RPMI8226 (cell line): ENCODE measurements at regions not wholly inside any gene's neighbourhood (a gene's known extent, or its start where the extent isn't known, plus 50 kb on each side); places are given as distances from the start of the nearest gene placed in this dataset.
"Not testable (repeated sequence)": the region's sequence is repeated elsewhere in the genome, so short reads cannot be mapped to it uniquely, and the experiment has no call there.

Experiments used
- DNase-seq: peaks from one replicate; pipeline ENCODE4 v3.0.0-alpha.2; 2015

DNA sequence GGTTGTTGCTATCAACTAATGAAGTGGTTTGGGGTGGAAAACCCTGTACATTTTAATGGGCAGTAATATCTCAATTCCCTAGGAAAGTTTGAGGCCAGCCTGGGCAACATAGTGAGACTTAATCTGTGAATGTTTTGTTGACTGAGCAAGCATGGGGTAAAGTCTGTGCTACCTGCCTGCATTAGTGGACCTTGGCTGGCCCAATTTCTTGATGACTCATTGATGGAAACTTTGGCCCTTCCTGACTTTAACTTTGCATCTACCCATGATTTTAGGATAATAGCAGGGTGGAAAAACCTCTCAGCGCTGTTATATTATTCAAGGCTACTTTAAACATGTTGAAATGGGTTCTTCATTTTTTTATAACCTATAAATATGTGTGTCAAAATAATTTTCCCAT, 389.4 kb upstream of the RORB start:
- DNase-seq = no peak

DNA sequence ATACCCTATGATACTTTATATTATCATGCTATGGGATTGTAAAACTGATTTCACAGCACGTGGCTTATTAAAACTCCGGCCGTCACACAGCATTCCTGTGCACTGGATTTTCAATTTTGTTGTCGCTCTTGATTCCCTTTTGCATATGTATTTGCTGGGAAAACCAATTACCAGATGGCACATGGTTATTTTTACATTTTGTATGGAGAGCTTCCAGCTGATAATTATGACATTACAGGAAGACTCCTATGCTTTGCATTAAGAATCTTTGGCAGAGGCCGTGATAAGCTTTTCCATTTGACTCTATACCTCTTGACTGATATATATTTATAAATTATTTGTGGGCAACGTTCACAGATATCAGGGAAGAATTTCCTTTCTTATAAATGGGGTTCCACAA, 381.2 kb upstream of the RORB start:
- DNase-seq = no peak

GRCh38 chr9:74117151-74117550, 380.0 kb upstream of the RORB start:
- no peak for DNase-seq

GRCh38 chr9:74117731-74118130, 379.4 kb upstream of the RORB start:
- no peak for DNase-seq

DNA sequence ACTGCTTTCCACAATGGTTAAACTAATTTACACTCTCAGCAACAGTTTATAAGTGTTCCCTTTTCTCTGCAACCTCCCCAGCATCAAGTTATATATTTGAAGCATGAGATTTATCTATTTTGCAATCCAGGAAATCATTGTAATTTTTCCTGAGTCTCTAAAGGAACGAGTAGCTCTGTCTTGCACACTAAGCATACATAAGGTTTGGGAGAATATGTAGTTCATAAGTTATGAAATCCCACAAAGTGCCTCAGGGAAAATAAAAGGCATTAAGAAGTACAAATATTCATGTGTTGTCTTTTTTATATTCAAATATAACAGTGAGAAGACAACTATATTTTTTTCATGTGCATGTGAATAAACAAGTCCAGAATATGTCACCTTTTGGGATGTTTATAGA, 377.1 kb upstream of the RORB start:
- no peak for DNase-seq

DNA sequence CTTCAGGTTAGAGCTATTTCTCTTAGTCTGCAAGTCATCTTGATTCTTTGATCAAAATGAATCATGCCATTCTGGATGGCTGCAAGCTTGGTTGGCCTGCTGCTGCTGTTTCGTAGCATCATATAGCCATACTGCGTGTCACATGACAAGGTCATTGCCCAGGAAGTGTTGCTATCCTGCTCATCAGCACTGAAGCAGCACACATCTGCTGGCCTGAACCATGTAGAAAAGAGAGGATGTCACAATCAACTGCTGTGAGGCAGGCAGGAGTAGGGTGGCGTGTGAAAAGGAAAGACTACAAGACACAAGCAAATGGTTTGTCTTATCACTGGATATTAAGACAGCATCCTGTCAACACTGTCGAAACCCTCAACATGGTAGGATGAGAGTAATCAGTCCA, 376.7 kb upstream of the RORB start:
- no peak for DNase-seq

DNA sequence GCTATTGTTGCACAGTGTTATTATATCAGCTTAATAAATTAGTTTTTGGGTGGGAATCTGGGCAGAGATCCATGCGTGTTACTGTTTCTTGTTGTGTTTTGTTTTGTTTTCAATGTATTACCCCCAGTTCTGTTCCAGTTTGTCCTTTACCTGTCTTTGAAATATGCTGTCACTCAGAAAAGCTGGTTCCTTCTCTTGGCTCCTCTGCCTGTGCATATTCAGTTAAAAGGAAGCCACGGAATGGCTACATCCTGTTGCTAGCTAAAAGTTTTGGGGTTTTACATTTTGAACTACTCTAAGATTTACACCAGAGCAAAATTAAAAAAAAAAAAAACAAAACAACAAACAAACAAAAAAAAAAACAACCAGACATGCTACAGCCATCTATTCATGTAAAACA, 374.9 kb upstream of the RORB start:
- DNase-seq = no peak

DNA sequence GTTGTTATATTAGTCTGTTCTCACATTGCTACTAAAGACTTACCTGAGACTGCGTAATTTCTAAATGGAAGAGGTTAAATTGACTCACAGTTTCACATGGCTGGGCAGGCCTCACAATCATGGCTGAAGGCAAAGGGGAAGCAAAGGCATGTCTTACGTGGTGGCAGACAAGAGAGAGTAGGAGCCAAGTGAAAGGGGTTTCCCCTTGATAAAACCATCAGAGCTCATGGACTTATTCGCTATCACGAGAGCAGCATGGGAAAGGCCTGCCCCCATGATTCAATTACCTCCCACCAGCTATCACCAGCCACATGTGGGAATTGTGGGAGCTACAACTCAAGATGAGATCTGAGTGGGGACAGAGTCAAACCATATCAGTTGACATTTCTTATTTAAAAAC, 374.5 kb upstream of the RORB start:
- no peak for DNase-seq

GRCh38 chr9:74125941-74126340, 371.2 kb upstream of the RORB start:
- DNase-seq = no peak

DNA sequence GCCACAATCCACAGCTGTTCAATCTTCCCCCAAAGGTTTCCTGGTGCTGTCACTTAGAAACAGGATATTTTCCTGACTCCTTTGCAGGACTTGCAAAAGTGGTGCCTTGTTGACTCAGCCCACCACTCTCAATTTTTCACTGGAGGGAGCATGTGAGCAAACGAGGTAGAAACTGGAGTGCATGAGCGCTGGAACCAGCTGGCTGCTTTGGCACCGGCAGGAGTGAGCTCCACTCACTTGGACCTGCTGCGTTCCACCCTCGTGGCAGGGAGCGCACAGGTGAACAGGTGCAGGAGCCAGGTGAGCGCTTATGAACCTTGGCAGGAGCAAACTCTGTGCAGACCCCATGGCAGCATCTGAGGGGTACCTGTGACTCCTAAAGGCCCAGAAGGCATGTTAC, 364.1 kb upstream of the RORB start:
- no peak for DNase-seq

DNA sequence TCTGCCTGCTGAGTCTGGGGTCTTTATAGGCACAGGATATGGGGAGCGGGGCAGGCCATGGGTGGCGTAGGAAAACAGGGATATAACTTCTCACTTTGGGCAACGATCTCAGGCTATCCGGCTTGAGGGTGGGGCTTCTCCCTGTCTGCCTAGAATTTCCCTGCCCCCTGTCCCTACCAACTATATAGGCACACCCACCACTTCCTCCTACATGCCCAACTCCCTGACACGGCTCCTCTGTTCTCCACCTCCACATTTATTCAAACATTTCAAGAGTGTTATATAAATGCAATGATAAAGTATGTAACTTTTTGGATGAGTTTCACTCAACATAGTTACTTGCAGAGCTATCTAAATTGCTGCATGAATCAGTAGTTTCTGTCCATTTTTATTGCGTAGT, 363.2 kb upstream of the RORB start:
- no peak for DNase-seq

- DNase-seq = no peak
These were observed 359.0 kb upstream of the RORB start for GRCh38 chr9:74138182-74138581.

DNA sequence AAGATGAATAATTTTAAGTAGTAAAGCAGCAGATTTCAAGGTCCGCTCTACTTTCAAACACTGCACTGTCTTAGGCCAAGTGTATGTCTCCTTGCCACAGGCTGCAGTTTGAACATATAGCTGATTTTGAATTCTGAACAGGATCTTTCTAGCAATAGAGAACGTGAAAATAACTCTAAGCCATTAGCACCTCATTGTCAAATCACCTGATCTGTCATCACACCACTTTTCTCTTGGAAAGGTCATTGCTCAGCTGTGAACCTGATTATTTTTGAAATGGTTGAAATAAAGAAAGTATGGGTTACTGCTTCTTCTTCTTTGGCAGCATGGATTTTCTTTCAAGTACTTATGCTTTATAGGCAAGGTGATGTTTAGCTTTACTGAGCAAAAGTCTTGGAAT, 357.0 kb upstream of the RORB start:
- DNase-seq = no peak

DNA sequence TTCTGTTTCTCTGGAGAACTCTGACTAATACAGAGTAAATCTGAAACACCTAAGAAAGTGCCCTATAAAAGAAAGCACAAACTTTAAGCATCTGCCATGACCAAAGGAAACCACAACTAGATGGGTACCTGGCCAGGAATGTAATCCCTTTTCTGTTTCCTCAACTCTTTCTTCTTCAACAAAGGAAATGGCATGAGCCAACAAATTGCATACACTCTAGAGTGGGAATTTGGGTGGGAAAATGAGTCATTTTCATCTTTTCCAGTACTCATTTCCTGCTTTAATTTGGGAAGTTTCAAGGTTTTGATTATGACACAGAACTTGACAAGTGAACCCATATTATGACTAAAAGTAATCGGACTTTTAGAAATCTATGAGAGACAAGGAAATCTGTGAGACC, 349.2 kb upstream of the RORB start:
- DNase-seq = no peak

DNA sequence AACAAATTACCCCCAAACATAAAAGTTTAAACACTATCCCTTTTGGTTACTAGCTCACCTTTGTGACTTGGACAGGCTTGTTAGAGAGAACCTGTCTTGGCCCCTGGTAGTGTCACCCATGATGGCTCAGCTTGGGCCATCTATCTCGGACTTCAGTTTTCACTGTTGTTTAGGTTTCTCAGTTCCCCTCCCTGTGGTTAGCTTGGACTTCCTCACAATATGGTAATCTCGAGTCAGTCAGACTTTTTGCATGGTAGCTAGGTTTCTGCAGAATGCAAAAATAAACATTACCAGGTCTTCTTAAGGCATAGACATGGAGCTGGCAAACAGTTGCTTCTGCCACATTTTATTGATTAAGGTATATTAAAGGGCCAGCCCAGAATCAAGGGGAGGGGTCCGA, 324.3 kb upstream of the RORB start:
- peak; percentile 23 for DNase-seq

DNA sequence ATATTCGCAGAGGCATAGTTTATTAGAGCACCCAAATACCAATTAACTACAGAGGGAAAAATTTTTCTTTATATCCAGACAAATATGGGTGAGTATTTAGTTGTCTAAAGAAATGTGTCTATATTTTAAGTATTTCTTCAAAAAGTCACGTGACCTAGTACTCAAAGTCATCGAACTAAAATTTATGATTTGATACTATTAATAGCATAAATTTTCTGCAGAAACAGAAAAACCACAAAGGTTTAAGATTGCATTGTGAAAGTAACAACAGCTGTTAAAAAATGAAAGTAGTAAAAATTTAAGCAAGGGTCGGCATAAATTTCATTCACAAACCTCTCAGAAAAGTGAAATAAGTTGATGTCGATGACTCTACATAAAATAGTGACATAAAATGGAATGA, 323.9 kb upstream of the RORB start:
- no peak for DNase-seq

DNA sequence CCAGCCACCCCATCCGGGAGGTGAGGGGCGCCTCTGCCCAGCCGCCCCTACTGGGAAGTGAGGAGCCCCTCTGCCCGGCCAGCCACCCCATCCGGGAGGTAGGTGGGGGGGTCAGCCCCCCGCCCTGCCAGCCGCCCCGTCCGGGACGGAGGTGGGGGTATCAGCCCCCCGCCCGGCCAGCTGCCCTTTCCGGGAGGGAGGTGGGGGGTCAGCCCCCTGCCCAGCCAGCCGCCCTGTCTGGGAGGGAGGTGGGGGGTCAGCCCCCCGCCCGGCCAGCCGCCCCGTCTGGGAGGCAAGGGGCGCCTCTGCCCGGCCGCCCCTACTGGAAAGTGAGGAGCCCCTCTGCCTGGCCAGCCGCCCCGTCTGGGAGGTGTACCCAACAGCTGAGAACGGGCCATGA, 299.4 kb upstream of the RORB start:
- DNase-seq = not testable (repeated sequence)

- DNase-seq = no peak
These were observed 292.1 kb upstream of the RORB start for GRCh38 chr9:74205056-74205455.

DNA sequence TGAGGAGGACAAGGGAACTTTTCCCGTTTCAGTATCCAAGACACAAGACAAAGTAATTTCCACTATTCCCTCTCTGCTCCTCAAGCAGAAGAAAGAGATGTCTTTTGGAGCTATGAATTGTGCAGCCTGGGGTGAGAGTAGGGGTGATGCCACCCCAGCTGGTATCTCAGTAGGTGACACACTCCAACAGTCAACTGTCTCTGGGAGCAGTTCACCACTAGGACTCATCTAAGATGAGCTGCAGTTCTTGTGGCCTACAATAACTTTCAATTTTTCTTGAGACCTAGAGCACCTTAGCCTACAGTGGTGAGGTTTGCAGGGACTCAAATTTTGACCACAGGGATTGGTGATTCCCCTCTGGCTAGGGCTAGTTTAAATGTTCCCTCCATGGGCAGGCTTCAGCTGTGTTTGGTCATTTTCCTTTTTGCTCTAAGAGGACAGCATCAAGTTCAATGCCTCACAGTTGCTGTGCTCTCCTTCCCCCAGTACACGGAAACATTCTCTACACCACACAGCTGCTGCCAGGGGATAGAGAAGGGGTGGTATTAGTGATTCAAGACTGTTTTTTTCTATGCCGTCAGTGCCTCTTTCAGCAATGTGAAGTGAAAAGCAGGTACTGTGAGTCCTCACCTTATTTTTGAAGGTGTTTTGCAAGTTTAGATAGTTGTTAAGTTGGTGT, 278.6 kb upstream of the RORB start:
- no peak for DNase-seq

DNA sequence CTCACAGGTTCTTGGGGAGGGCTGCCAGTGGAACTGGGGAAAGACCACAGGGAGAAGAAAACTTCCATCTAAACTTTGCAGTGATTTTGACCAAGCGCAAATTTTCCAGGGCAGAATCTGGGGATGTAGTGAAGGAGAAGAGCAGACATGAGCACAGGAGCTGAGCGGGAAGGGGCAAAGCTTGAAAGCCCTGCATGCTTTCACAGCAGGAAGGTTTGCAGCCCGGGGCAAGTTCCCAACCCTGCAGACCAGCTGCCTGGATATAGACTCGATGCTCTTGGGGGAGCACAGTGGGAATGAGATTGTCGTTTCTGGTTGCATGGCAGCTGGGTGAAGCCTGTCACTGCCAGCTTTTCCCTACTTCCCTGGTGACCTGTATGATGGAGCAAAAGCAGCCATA, 276.8 kb upstream of the RORB start:
- no peak for DNase-seq

DNA sequence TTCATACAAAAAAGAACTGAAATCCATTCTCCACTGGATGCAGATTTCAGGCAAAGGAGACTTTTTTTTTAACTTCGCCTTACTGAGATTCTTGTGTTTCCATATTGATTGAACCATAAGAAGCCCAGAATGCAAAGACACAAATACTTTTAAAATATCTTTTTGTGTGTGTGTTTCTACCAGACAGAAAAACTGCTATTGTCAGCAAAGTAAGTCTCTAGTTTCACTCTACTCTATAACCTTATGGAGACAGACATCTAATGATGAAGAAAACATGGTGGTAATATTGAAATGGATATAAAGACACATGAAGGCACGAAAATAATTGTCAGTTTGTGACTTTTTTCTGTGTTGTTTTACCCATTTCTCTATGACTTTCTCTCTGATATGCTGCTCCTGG, 260.3 kb upstream of the RORB start:
- no peak for DNase-seq

GRCh38 chr9:74245866-74246497, 251.2 kb upstream of the RORB start:
- DNase-seq = no peak

GRCh38 chr9:74255489-74255984, 241.6 kb upstream of the RORB start:
- no peak for DNase-seq

- no peak for DNase-seq
These were observed 221.1 kb upstream of the RORB start for GRCh38 chr9:74275872-74276508.

GRCh38 chr9:74277532-74277931, 219.6 kb upstream of the RORB start:
- DNase-seq = no peak
